ENCODE measurements at regions not wholly inside any gene's neighbourhood (a gene's known extent, or its start where the extent isn't known, plus 50 kb on each side); places are given as distances from the start of the nearest gene placed in this dataset.
A peak's percentile ranks its signal among the peaks of the same experiment; 100 is the strongest.

DNA sequence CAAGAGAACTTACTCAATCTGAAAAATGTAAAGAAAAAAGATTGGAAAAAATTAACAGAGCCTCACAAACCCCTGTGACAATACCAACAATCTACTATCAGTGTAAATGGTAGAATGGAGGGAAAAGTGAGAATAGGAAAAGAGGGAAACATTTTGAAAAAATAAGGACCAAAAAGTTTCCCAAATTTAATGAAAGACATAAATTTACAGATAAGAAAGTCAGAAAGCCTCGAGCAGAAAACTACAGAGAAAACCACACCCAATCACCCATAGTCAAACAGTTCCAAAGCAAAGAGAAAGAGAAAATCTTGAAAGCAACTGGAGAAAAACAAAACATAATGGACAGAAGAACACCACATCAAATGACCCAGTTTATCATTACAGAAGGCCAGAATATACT lies 142.7 kb upstream of the DIO3 start:
- Histone ChIP-seq H3K4me3 (replicated peaks in 1 of 3; ENCODE audit: low read depth in 2 of 3, low read length in 3 of 3) (no peak overlapping the region), H3K27ac (ENCODE audit: low read depth in 1 of 2, low read length in 2 of 2) (no peak overlapping the region), H3K79me2 (ENCODE audit: insufficient read depth, low read length) (no peaks in the 10 kb centered on the region), H3K4me2 (replicated peaks; ENCODE audit: extremely low read depth, low read length, poor library complexity, severe bottlenecking) (no peak overlapping the region), H3K36me3 (replicated peaks in 1 of 2; ENCODE audit: control insufficient read depth in 1 of 2, insufficient read depth in 2 of 2, low read length in 2 of 2) (no peaks in the 10 kb centered on the region), H3K4me1 (ENCODE audit: control insufficient read depth in 1 of 2, insufficient read depth in 2 of 2, low read length in 2 of 2) (no peaks in the 10 kb centered on the region), H3K9me3 (replicated peaks in 1 of 2; ENCODE audit: control insufficient read depth in 1 of 2, insufficient read depth in 1 of 2, low read length in 2 of 2) (no peaks in the 10 kb centered on the region), H4K20me1 (ENCODE audit: insufficient read depth, low read length) (no peaks in the 10 kb centered on the region), H3K27me3 (ENCODE audit: control insufficient read depth in 2 of 2, insufficient read depth in 2 of 2, low read length in 2 of 2) (peaks cover 6 to 8% of the 10 kb centered on the region in 2 donors), H3K9ac (ENCODE audit: insufficient read depth, low read length, poor library complexity, severe bottlenecking) (no peak overlapping the region), H2AFZ (ENCODE audit: insufficient read depth, low read depth, low read length, poor library complexity, severe bottlenecking) (no peak overlapping the region)
- Mint-ChIP-seq H3K27ac (no peak overlapping the region), H3K4me3 (peak overlapping the region in 1 of 2 donors; percentile 2), H3K4me1 (no peaks in the 10 kb centered on the region), H3K27me3 (ENCODE audit: low read depth in 3 of 3) (peaks cover 9 to 27% (median 14%) of the 10 kb centered on the region in 3 donors), H3K9me3 (peaks cover 0 to 5% (median 2%) of the 10 kb centered on the region in 7 donors), H3K36me3 (no peaks in the 10 kb centered on the region)
- intact Hi-C loops (cut with micrococcal nuclease), result no loop called here
- no CpG with 5 or more reads among the region's 1 CpG for WGBS (ENCODE audit: insufficient coverage)
- TF ChIP-seq, protein P1, sequence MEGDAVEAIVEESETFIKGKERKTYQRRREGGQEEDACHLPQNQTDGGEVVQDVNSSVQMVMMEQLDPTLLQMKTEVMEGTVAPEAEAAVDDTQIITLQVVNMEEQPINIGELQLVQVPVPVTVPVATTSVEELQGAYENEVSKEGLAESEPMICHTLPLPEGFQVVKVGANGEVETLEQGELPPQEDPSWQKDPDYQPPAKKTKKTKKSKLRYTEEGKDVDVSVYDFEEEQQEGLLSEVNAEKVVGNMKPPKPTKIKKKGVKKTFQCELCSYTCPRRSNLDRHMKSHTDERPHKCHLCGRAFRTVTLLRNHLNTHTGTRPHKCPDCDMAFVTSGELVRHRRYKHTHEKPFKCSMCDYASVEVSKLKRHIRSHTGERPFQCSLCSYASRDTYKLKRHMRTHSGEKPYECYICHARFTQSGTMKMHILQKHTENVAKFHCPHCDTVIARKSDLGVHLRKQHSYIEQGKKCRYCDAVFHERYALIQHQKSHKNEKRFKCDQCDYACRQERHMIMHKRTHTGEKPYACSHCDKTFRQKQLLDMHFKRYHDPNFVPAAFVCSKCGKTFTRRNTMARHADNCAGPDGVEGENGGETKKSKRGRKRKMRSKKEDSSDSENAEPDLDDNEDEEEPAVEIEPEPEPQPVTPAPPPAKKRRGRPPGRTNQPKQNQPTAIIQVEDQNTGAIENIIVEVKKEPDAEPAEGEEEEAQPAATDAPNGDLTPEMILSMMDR (IDR thresholded peaks at IDR 0.05), result no peak
- no peak for DNase-seq

DNA sequence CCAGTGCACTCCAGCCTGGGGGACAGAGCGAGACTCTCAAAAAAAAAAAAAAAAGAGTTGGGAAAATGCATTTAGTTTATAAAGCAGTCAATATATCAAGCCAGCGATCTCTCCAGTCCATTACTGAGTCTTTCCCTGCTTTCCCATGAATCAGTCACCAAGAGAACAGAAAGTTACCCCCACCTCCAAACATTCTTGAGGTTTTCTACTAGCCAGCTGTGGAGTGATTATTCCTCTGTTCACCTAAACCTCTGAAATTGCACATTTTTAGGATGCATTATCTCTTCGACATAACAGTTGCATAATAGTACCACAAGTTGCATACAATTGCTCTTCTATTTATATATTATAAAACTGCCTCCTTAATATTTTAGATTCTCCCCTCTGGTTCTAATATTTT lies 134.8 kb upstream of the DIO3 start:
- H3K4me3 Mint-ChIP-seq, result no peak overlapping the region
- H3K4me1 ChIP-seq (ENCODE audit: control insufficient read depth in 1 of 2, insufficient read depth in 2 of 2, low read length in 2 of 2), result no peaks in the 10 kb centered on the region
- H3K27me3 ChIP-seq (ENCODE audit: control insufficient read depth in 2 of 2, insufficient read depth in 2 of 2, low read length in 2 of 2), result peaks cover 6 to 12% of the 10 kb centered on the region in 2 donors
- intact Hi-C loops (cut with micrococcal nuclease), result no loop called here
- TF ChIP-seq, protein P1 (IDR thresholded peaks at IDR 0.05), result no peak
- no peaks in the 10 kb centered on the region for H3K9me3 ChIP-seq (replicated peaks in 1 of 2; ENCODE audit: control insufficient read depth in 1 of 2, insufficient read depth in 1 of 2, low read length in 2 of 2)
- H3K79me2 ChIP-seq (ENCODE audit: insufficient read depth, low read length), result no peaks in the 10 kb centered on the region
- DNase-seq, result no peak
- no peaks in the 10 kb centered on the region for H3K36me3 Mint-ChIP-seq
- no peaks in the 10 kb centered on the region for H3K4me1 Mint-ChIP-seq
- no peaks in the 10 kb centered on the region for H3K36me3 ChIP-seq (replicated peaks in 1 of 2; ENCODE audit: control insufficient read depth in 1 of 2, insufficient read depth in 2 of 2, low read length in 2 of 2)
- no peak overlapping the region for H3K4me2 ChIP-seq (replicated peaks; ENCODE audit: extremely low read depth, low read length, poor library complexity, severe bottlenecking)
- no peak overlapping the region for H3K27ac ChIP-seq (ENCODE audit: low read depth in 1 of 2, low read length in 2 of 2)
- no CpG with 5 or more reads among the region's 3 CpGs for WGBS (ENCODE audit: insufficient coverage)
- H4K20me1 ChIP-seq (ENCODE audit: insufficient read depth, low read length), result no peaks in the 10 kb centered on the region
- H3K9me3 Mint-ChIP-seq, result peaks cover 0 to 13% (median 8%) of the 10 kb centered on the region in 7 donors
- H3K9ac ChIP-seq (ENCODE audit: insufficient read depth, low read length, poor library complexity, severe bottlenecking), result no peak overlapping the region
- H2AFZ ChIP-seq (ENCODE audit: insufficient read depth, low read depth, low read length, poor library complexity, severe bottlenecking), result no peak overlapping the region
- H3K4me3 ChIP-seq (replicated peaks in 1 of 3; ENCODE audit: low read depth in 2 of 3, low read length in 3 of 3), result no peak overlapping the region
- H3K27me3 Mint-ChIP-seq (ENCODE audit: low read depth in 3 of 3), result peaks cover 1 to 16% (median 4%) of the 10 kb centered on the region in 3 donors
- H3K27ac Mint-ChIP-seq, result no peak overlapping the region

Data from CD14-positive monocyte (primary cell).